Keratinocyte (primary cell): ENCODE measurements at regions not wholly inside any gene's neighbourhood (a gene's known extent, or its start where the extent isn't known, plus 50 kb on each side); places are given as distances from the start of the nearest gene placed in this dataset.

Experiments
- DNase-seq: peaks from one replicate; pipeline ENCODE4 v3.0.0-alpha.2; 2011; ENCODE audit warnings: low read depth, missing footprints, low spot score
- FAIRE-seq: peaks from 2 replicates; lab custom pipeline; 2011; peaks lifted over from hg19 to GRCh38; lab: Jason Lieb, UNC
- H2AFZ ChIP-seq: 2 replicates; pipeline ENCODE4 v1.6.0; 2012; ENCODE audit warnings: low read length, control low read depth, inconsistent platforms; ENCODE audit not compliant: control insufficient read depth
- H3K27ac ChIP-seq: 2 replicates; pipeline ENCODE4 v1.5.1; 2011; ENCODE audit warnings: low read length; ENCODE audit not compliant: control insufficient read depth, insufficient read depth
- H3K27me3 ChIP-seq: 3 replicates; pipeline ENCODE4 v1.6.0; 2011; ENCODE audit warnings: low read length; ENCODE audit not compliant: control insufficient read depth, insufficient read depth; ENCODE audit errors: extremely low read depth
- H3K36me3 ChIP-seq, 2 experiments: 2 replicates in 1 of 2; 3 replicates in 1 of 2; pipeline ENCODE4 v1.5.1; 2011; ENCODE audit warnings: low read length in 2 of 2, mild to moderate bottlenecking in 1 of 2; ENCODE audit not compliant: control insufficient read depth in 2 of 2, insufficient read depth in 2 of 2; ENCODE audit errors: extremely low read depth in 1 of 2
- H3K4me1 ChIP-seq: 3 replicates; pipeline ENCODE4 v1.5.1; 2011; ENCODE audit warnings: low read length; ENCODE audit not compliant: control insufficient read depth, insufficient read depth; ENCODE audit errors: extremely low read depth
- H3K4me2 ChIP-seq: 3 replicates; pipeline ENCODE4 v1.6.0; 2011; ENCODE audit warnings: low read depth, low read length; ENCODE audit not compliant: control insufficient read depth, insufficient read depth; ENCODE audit errors: extremely low read depth
- H3K4me3 ChIP-seq, 3 experiments: fragments of 200-600 bp in 1 of 3; sonication (generic) in 1 of 3; 2 replicates in 2 of 3; 3 replicates in 1 of 3; pipeline ENCODE4 v1.5.1; 2011 to 2016; ENCODE audit warnings: low read length in 3 of 3, mild to moderate bottlenecking in 3 of 3, control low read depth in 2 of 3, inconsistent platforms in 1 of 3, low read depth in 1 of 3, mixed read lengths in 1 of 3, mixed run types in 1 of 3, moderate library complexity in 1 of 3; ENCODE audit not compliant: control insufficient read depth in 2 of 3, insufficient read depth in 2 of 3; ENCODE audit errors: extremely low read depth in 1 of 3
- H3K79me2 ChIP-seq: 2 replicates; pipeline ENCODE4 v1.6.0; 2012; ENCODE audit warnings: low read length; ENCODE audit not compliant: control insufficient read depth, insufficient read depth
- H3K9ac ChIP-seq: 3 replicates; pipeline ENCODE4 v1.6.0; 2011; ENCODE audit warnings: low read length; ENCODE audit not compliant: control insufficient read depth, insufficient read depth; ENCODE audit errors: extremely low read depth
- H3K9me1 ChIP-seq: 3 replicates; pipeline ENCODE4 v1.6.0; 2011; ENCODE audit warnings: low read length; ENCODE audit not compliant: control insufficient read depth, insufficient read depth; ENCODE audit errors: extremely low read depth
- H3K9me3 ChIP-seq: 2 replicates; pipeline ENCODE4 v1.5.1; 2012; ENCODE audit warnings: low read depth, low read length; ENCODE audit not compliant: control insufficient read depth
- H4K20me1 ChIP-seq: 3 replicates; pipeline ENCODE4 v1.6.0; 2011; ENCODE audit warnings: low read length; ENCODE audit not compliant: control insufficient read depth, insufficient read depth; ENCODE audit errors: extremely low read depth
- CTCF ChIP-seq, 3 experiments: IDR thresholded peaks in 1 of 3; conservative IDR thresholded peaks in 1 of 3; optimal IDR thresholded peaks in 1 of 3; 2 replicates in 2 of 3; 3 replicates in 1 of 3; pipeline versions ENCODE3 to v1.5.1; 2011; ENCODE audit warnings: low read length in 3 of 3, mild to moderate bottlenecking in 3 of 3, moderate library complexity in 2 of 3, control low read depth in 1 of 3, inconsistent platforms in 1 of 3; ENCODE audit not compliant: insufficient read depth in 2 of 3; ENCODE audit errors: extremely low read depth in 1 of 3
- EZH2 ChIP-seq: IDR thresholded peaks from one replicate; pipeline ENCODE4 v1.6.1; 2012; ENCODE audit warnings: inconsistent platforms, mild to moderate bottlenecking, low read length, moderate library complexity
- dilution Hi-C: fragments of 300-500 bp; cut with MboI; formaldehyde crosslinking; loops from one replicate; pipeline ENCODE4 v1.7.0; 2020; ENCODE audit warnings: low sequenced_read_pairs; ENCODE audit not compliant: extremely low pct_ligation_motif_present

- dilution Hi-C loops = no loop called here
Observed at GRCh38 chr1:5238351-5239130, 584.1 kb downstream of the AJAP1 start.

GRCh38 chr1:5235355-5235899, 581.0 kb downstream of the AJAP1 start:
- no peak overlapping the region for H3K4me2 ChIP-seq
- H3K9me1 ChIP-seq = peaks cover 2% of the 10 kb centered on the region
- TF ChIP-seq CTCF (optimal IDR thresholded peaks at IDR 0.05 in 1 of 3, IDR thresholded peaks at IDR 0.05 in 1 of 3, conservative IDR thresholded peaks at IDR 0.05 in 1 of 3; ENCODE audit: extremely low read depth in 1 of 3, insufficient read depth in 2 of 3, low read length in 3 of 3) = no peak
- no peak for TF ChIP-seq EZH2
- H2AFZ ChIP-seq = no peak overlapping the region
- dilution Hi-C loops = no loop called here
- no peak for FAIRE-seq
- H3K4me1 ChIP-seq = no peaks in the 10 kb centered on the region
- DNase-seq = no peak
- H4K20me1 ChIP-seq = no peaks in the 10 kb centered on the region
- no peak overlapping the region for H3K4me3 ChIP-seq
- H3K27ac ChIP-seq = no peak overlapping the region
- no peaks in the 10 kb centered on the region for H3K27me3 ChIP-seq
- H3K36me3 ChIP-seq = no peaks in the 10 kb centered on the region
- H3K9ac ChIP-seq = no peak overlapping the region
- no peaks in the 10 kb centered on the region for H3K79me2 ChIP-seq
- H3K9me3 ChIP-seq = no peaks in the 10 kb centered on the region

More at GRCh38 chr1:5238351-5239130, 584.1 kb downstream of the AJAP1 start:
- Histone ChIP-seq H3K9me3 (no peaks in the 10 kb centered on the region), H3K4me3 (no peak overlapping the region), H3K4me2 (no peak overlapping the region), H3K79me2 (no peaks in the 10 kb centered on the region), H3K36me3 (no peaks in the 10 kb centered on the region), H4K20me1 (no peaks in the 10 kb centered on the region), H3K27me3 (no peaks in the 10 kb centered on the region), H3K9me1 (peaks cover 2% of the 10 kb centered on the region), H3K27ac (no peak overlapping the region), H3K9ac (no peak overlapping the region), H3K4me1 (no peaks in the 10 kb centered on the region), H2AFZ (no peak overlapping the region)
- FAIRE-seq = no peak
- TF ChIP-seq CTCF (optimal IDR thresholded peaks at IDR 0.05 in 1 of 3, IDR thresholded peaks at IDR 0.05 in 1 of 3, conservative IDR thresholded peaks at IDR 0.05 in 1 of 3; ENCODE audit: extremely low read depth in 1 of 3, insufficient read depth in 2 of 3, low read length in 3 of 3) (no peak), EZH2 (no peak)
- no peak for DNase-seq
